SJCRH30 (cell line): ENCODE measurements at regions not wholly inside any gene's neighbourhood (a gene's known extent, or its start where the extent isn't known, plus 50 kb on each side); places are given as distances from the start of the nearest gene placed in this dataset.
A peak's percentile ranks its signal among the peaks of the same experiment; 100 is the strongest.
"Not testable (repeated sequence)": the region's sequence is repeated elsewhere in the genome, so short reads cannot be mapped to it uniquely, and the experiment has no call there.

ENCODE experiments used
- DNase-seq, 2 experiments: peaks; one replicate each; pipeline ENCODE4 v3.0.0-alpha.2; 2015 to 2020
- H3K27ac ChIP-seq: fragments of 250-450 bp; sonication (Bioruptor Pico); 2 replicates; pipeline ENCODE4 v1.5.1; 2020; ENCODE audit warnings: mild to moderate bottlenecking, moderate library complexity
- H3K27me3 ChIP-seq: fragments of 250-450 bp; sonication (Bioruptor Pico); 2 replicates; pipeline ENCODE4 v1.5.1; 2020; ENCODE audit warnings: mild to moderate bottlenecking, moderate library complexity
- H3K36me3 ChIP-seq: fragments of 250-450 bp; sonication (Bioruptor Pico); 2 replicates; pipeline ENCODE4 v1.5.1; 2020; ENCODE audit warnings: mild to moderate bottlenecking, moderate library complexity
- H3K4me1 ChIP-seq: fragments of 250-450 bp; sonication (Bioruptor Pico); 2 replicates; pipeline ENCODE4 v1.5.1; 2020; ENCODE audit warnings: mild to moderate bottlenecking, moderate library complexity
- H3K4me3 ChIP-seq: fragments of 250-450 bp; sonication (Bioruptor Pico); 2 replicates; pipeline ENCODE4 v1.5.1; 2020; ENCODE audit warnings: mild to moderate bottlenecking, moderate library complexity
- H3K9me3 ChIP-seq: fragments of 250-450 bp; sonication (Bioruptor Pico); replicated peaks from 2 replicates; pipeline ENCODE4 v1.5.1; 2020; ENCODE audit warnings: mild to moderate bottlenecking, moderate library complexity

GRCh38 chr1:223023863-223024262, 119.2 kb downstream of the TLR5 start:
- H3K36me3 ChIP-seq, result no peaks in the 10 kb centered on the region
- no peak overlapping the region for H3K4me3 ChIP-seq
- H3K27ac ChIP-seq, result no peak overlapping the region
- no peaks in the 10 kb centered on the region for H3K9me3 ChIP-seq
- peaks cover 13% of the 10 kb centered on the region for H3K4me1 ChIP-seq
- no peak for DNase-seq
- H3K27me3 ChIP-seq, result no peaks in the 10 kb centered on the region

DNA sequence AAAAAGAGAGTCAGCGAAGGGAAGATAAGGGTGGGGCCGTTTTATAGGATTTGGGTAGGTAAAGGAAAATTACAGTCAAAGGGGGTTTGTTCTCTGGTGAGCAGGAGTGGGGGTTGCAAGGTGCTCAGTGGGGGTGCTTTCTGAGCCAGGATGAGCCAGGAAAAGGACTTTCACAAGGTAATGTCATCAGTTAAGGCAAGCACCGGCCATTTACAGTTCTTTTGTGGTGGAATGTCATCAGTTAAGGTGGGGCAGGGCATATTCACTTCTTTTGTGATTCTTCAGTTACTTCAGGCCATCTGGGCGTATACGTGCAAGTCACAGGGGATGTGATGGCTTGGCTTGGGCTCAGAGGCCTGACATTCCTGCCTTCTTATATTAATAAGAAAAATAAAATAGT, 118.6 kb downstream of the TLR5 start:
- H3K27me3 ChIP-seq, DNase-seq, H3K27ac ChIP-seq, H3K4me3 ChIP-seq, H3K9me3 ChIP-seq, H3K36me3 ChIP-seq: not testable (repeated sequence)
- H3K4me1 ChIP-seq, result peaks cover 13% of the 10 kb centered on the region

DNA sequence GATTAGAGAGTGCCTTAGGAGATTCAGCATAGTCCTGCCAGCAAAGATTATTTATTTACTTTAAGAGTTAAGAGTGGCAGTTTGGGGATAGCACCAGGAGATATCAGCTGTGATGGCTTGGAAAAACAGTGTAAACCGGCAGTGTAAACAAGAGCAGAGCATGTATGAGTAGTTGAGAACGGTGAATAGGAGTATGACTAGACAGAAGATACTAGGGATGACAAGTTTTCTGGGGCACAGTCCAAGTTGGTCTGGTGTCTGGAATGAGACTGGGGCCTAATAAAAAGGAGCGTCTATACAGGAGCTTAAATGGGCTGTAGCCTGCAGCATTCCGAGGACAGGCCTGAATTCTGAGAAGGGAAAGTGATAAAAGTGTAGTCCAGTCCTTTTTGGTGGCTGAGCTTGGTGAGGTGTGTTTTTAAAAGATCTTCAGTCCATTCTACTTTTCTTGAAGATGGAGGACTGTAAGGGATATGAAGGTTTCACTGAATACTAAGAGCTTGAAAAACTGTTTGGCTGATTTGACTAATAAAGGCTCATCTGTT, 117.8 kb downstream of the TLR5 start:
- not testable (repeated sequence) for H3K27ac ChIP-seq, H3K4me3 ChIP-seq, H3K36me3 ChIP-seq, H3K27me3 ChIP-seq, H3K9me3 ChIP-seq, DNase-seq
- peaks cover 13% of the 10 kb centered on the region for H3K4me1 ChIP-seq

- H3K27ac ChIP-seq, H3K27me3 ChIP-seq, H3K36me3 ChIP-seq, H3K9me3 ChIP-seq, H3K4me3 ChIP-seq, DNase-seq: not testable (repeated sequence)
- H3K4me1 ChIP-seq, result peaks cover 13% of the 10 kb centered on the region
Measured at GRCh38 chr1:223026639-223027038, 116.4 kb downstream of the TLR5 start.

GRCh38 chr1:223029985-223030769, 112.9 kb downstream of the TLR5 start:
- Histone ChIP-seq H3K27me3 (peaks cover 8% of the 10 kb centered on the region), H3K4me3 (no peak overlapping the region), H3K9me3 (no peaks in the 10 kb centered on the region), H3K27ac (no peak overlapping the region), H3K4me1 (no peaks in the 10 kb centered on the region), H3K36me3 (no peaks in the 10 kb centered on the region)
- no peak for DNase-seq

DNA sequence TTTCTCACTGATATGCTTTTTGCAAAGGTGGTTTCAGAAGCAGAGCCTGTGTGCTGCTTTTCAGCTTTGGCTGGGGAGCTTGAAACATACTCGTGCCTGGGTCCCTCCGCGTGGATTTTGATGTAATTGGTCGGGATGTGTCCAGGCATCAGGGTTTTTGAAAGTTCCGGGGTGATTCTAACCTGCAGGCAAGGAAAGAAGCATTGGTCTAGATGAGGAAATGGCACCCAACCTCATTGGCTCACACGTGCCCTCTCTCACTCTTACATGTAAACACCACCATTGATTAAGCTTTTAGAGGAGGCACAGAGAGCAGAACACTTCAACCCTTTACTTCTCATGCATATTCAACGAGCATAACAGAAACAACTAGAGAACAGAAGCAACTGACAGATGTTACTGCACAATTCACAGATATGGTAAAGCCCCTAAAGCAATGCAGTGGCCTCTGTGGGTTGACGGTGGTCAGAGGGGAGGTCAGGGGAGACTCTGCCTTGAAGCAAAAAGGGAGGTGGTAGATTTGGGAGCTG, 112.1 kb downstream of the TLR5 start:
- H3K27ac ChIP-seq, result no peak overlapping the region
- H3K27me3 ChIP-seq, result peaks cover 8% of the 10 kb centered on the region
- no peaks in the 10 kb centered on the region for H3K36me3 ChIP-seq
- DNase-seq, result no peak
- H3K4me1 ChIP-seq, result no peaks in the 10 kb centered on the region
- no peak overlapping the region for H3K4me3 ChIP-seq
- no peaks in the 10 kb centered on the region for H3K9me3 ChIP-seq

DNA sequence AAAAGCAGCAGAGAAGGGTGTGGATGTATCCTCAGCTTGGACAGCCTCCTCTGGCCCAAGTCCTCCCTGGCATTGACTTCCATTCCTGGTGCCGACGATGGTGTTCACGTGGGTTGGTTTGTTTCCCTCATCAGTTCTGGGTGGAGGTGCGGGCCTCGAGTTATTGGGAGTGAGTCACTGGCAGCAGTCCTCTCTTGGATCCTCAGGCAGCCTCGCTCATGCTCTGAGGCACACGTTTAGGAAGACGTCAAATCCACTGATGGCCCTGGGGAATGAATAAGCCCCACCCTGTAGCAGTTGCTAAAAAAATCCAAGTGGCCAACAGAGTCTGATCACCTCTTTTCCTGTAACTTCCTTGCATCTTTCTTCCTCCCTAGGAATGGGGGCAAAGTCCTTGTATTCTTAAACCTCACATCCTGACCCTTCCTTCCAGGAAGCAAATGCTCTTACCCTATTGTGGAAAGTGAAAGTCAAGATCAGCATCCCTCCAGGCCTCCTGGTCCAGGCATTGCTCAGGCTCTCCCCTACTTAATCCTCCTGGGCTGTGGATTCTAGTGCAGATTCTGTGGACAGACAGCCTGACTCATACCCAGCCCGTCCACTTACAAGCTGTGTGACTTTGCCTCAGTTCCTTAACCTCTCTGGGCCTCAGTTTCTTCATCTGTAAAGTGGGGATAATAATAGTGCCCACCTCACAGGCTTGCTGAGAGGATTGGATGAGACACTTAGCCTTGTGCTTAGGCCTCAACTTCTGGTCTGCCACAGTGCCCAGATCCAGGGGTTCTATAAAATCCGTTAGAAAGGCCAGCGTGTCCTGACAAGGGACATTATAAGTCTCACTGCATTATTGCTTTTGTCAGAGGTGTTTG, 111.1 kb downstream of the TLR5 start:
- no peak overlapping the region for H3K4me3 ChIP-seq

DNA sequence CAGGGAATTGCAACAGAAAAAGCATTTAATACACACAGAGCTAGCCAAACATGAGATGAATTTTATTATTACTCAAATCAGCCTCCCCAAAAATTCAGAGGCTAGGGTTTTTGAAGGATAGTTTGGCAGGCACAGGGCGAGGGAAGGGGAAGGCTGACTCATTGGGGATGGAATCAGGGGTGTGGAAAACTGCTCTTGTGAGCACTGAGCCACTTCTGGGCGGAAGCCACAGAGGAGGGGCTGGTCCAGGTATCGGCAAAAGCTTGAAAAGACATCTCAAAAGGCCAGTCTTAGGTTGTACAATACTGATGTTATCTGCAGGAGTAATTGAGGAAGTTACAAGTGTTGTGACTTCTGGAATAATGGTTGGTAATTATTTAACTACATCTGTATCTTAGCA, 109.4 kb downstream of the TLR5 start:
- H3K9me3 ChIP-seq, result no peaks in the 10 kb centered on the region

More for the DNA sequence above, 111.1 kb downstream of the TLR5 start:
- DNase-seq, result no peak
- no peaks in the 10 kb centered on the region for H3K36me3 ChIP-seq
- no peaks in the 10 kb centered on the region for H3K4me1 ChIP-seq
- H3K9me3 ChIP-seq, result no peaks in the 10 kb centered on the region
- peaks cover 8% of the 10 kb centered on the region for H3K27me3 ChIP-seq
- no peak overlapping the region for H3K27ac ChIP-seq

GRCh38 chr1:223034270-223034798, 108.7 kb downstream of the TLR5 start:
- Histone ChIP-seq H3K27ac (no peak overlapping the region), H3K9me3 (no peaks in the 10 kb centered on the region), H3K36me3 (no peaks in the 10 kb centered on the region), H3K4me3 (no peak overlapping the region), H3K27me3 (peaks cover 8% of the 10 kb centered on the region), H3K4me1 (no peaks in the 10 kb centered on the region; the same call in 1 of the 2 replicates)
- DNase-seq, result no peak

More for the DNA sequence above, 109.4 kb downstream of the TLR5 start:
- Histone ChIP-seq H3K4me1 (no peaks in the 10 kb centered on the region; the same call in 1 of the 2 replicates), H3K27ac (no peak overlapping the region), H3K4me3 (no peak overlapping the region), H3K36me3 (no peaks in the 10 kb centered on the region), H3K27me3 (peaks cover 8% of the 10 kb centered on the region)
- DNase-seq, result no peak

DNA sequence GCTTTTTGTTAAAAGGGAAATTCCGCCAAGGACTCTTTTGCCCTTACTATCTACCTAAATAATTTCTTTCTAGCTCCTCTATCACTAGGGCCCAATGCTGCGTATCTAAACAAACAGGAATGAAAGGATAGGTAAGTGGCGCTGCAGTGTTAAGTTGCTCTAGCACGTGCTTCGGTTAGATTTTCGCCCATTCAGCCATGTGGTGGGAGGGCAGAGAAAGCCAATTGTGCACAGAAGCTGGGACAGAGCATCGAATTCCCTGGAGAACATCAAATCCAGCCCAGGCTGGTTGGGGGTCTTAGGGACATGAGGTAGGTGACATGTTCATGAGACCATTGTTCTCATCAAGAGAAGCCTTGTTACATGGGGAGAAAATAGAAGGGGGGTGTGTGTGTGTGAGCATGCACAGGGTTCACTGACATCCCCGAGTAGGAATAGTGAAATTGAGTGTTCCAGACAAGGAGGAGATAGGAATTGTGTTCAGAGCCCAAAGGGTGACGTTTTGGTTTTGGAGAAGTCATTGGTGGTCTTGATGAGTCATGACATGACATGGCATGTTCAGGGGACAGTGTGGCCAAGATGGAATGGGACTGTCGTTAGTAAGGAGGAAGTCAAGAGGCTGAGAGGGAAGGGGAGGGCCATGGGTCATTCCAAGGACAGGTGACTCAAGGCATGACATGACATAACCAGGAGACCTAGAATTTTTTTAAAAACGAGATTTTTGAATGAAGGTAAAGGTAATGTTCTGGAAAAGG, 107.1 kb downstream of the TLR5 start:
- Histone ChIP-seq H3K4me1 (peaks cover 10% of the 10 kb centered on the region), H3K4me3 (no peak overlapping the region), H3K36me3 (no peaks in the 10 kb centered on the region), H3K27ac (no peak overlapping the region), H3K9me3 (no peaks in the 10 kb centered on the region), H3K27me3 (peaks cover 2% of the 10 kb centered on the region; the same call in 1 of the 2 replicates)
- no peak for DNase-seq

DNA sequence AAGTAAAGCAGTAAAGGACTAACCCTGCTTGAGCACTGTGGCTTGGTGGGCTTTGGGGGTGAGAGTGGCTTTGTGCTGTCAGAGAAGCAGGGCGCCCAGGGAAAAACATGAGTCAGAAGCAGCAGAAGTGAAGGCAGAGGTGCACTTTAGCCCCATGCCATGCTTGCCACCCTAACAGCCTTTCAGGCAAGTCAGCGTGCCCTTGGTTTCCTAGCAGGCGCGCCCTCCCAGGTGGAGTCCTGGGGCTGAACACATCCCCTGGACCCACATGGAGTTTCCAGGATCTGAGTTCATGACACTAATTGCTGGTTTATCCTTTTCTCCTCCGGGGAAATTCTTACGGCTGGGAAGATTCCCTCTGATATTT, 106.6 kb downstream of the TLR5 start:
- no peaks in the 10 kb centered on the region for H3K27me3 ChIP-seq
- no peak overlapping the region for H3K4me3 ChIP-seq
- DNase-seq, result no peak
- no peaks in the 10 kb centered on the region for H3K36me3 ChIP-seq
- H3K4me1 ChIP-seq, result peaks cover 15% of the 10 kb centered on the region
- H3K27ac ChIP-seq, result no peak overlapping the region
- no peaks in the 10 kb centered on the region for H3K9me3 ChIP-seq

GRCh38 chr1:223037845-223038244, 105.2 kb downstream of the TLR5 start:
- H3K4me3 ChIP-seq, result no peak overlapping the region
- peaks cover 20% of the 10 kb centered on the region for H3K4me1 ChIP-seq
- H3K27ac ChIP-seq, result no peak overlapping the region
- H3K36me3 ChIP-seq, result no peaks in the 10 kb centered on the region
- DNase-seq, result no peak
- H3K27me3 ChIP-seq, result no peaks in the 10 kb centered on the region
- no peaks in the 10 kb centered on the region for H3K9me3 ChIP-seq

GRCh38 chr1:223038288-223039006, 104.6 kb downstream of the TLR5 start:
- Histone ChIP-seq H3K4me3 (no peak overlapping the region), H3K9me3 (no peaks in the 10 kb centered on the region), H3K36me3 (no peaks in the 10 kb centered on the region), H3K27me3 (no peaks in the 10 kb centered on the region), H3K27ac (no peak overlapping the region), H3K4me1 (peaks cover 20% of the 10 kb centered on the region)
- DNase-seq, result no peak

- Histone ChIP-seq H3K27me3 (no peaks in the 10 kb centered on the region), H3K4me3 (no peak overlapping the region), H3K4me1 (peaks cover 20% of the 10 kb centered on the region), H3K36me3 (no peaks in the 10 kb centered on the region), H3K9me3 (no peaks in the 10 kb centered on the region), H3K27ac (no peak overlapping the region)
- DNase-seq, result peak; percentile 63 to 79
Measured at GRCh38 chr1:223039990-223040389, 103.1 kb downstream of the TLR5 start.
